NCI-H69 (cell line): ENCODE measurements at regions not wholly inside any gene's neighbourhood (a gene's known extent, or its start where the extent isn't known, plus 50 kb on each side); places are given as distances from the start of the nearest gene placed in this dataset.

ENCODE experiments used
- DNase-seq: peaks from one replicate; lab custom pipeline; 2025; lab: John Stamatoyannopoulos, UW

- no peak for DNase-seq
These were observed 322.5 kb downstream of the HLX start for GRCh38 chr1:221201773-221202172.

GRCh38 chr1:221203224-221204054 is 324.2 kb downstream of the HLX start:
- DNase-seq = peak; percentile 80

GRCh38 chr1:221204055-221204833 is 325.0 kb downstream of the HLX start:
- no peak for DNase-seq

GRCh38 chr1:221206076-221206475 is 326.8 kb downstream of the HLX start:
- no peak for DNase-seq

GRCh38 chr1:221212926-221213325 is 333.7 kb downstream of the HLX start:
- no peak for DNase-seq

- DNase-seq = peak; percentile 76
These were observed 337.8 kb downstream of the HLX start for GRCh38 chr1:221217029-221217428.

GRCh38 chr1:221223281-221223680 is 344.0 kb downstream of the HLX start:
- DNase-seq = no peak

- DNase-seq = no peak
These were observed 348.2 kb downstream of the HLX start for GRCh38 chr1:221227460-221227859.

- peak; percentile 79 for DNase-seq
These were observed 348.7 kb downstream of the HLX start for GRCh38 chr1:221227872-221228337.

GRCh38 chr1:221228594-221228993 is 349.4 kb downstream of the HLX start:
- peak; percentile 94 for DNase-seq

- DNase-seq = peak; percentile 50
These were observed 351.4 kb downstream of the HLX start for GRCh38 chr1:221230605-221231004.

- DNase-seq = no peak
These were observed 355.5 kb downstream of the HLX start for GRCh38 chr1:221234791-221235190.

GRCh38 chr1:221237587-221237986 is 358.3 kb downstream of the HLX start:
- DNase-seq = no peak

- no peak for DNase-seq
These were observed 359.9 kb downstream of the HLX start for GRCh38 chr1:221239181-221239580.

GRCh38 chr1:221239792-221240191 is 360.5 kb downstream of the HLX start:
- peak; percentile 35 for DNase-seq

- no peak for DNase-seq
These were observed 361.4 kb downstream of the HLX start for GRCh38 chr1:221240690-221241089.

- DNase-seq = no peak
These were observed 361.9 kb downstream of the HLX start for GRCh38 chr1:221241157-221241556.

- DNase-seq = peak; percentile 66
These were observed 362.3 kb downstream of the HLX start for GRCh38 chr1:221241592-221241991.

GRCh38 chr1:221246067-221246466 is 366.8 kb downstream of the HLX start:
- DNase-seq = no peak

GRCh38 chr1:221246628-221247415 is 367.6 kb downstream of the HLX start:
- no peak for DNase-seq

- no peak for DNase-seq
These were observed 372.3 kb downstream of the HLX start for GRCh38 chr1:221251580-221251979.

- no peak for DNase-seq
These were observed 375.6 kb downstream of the HLX start for GRCh38 chr1:221254813-221255212.
